ENCODE measurements at regions not wholly inside any gene's neighbourhood (a gene's known extent, or its start where the extent isn't known, plus 50 kb on each side); places are given as distances from the start of the nearest gene placed in this dataset.

DNA sequence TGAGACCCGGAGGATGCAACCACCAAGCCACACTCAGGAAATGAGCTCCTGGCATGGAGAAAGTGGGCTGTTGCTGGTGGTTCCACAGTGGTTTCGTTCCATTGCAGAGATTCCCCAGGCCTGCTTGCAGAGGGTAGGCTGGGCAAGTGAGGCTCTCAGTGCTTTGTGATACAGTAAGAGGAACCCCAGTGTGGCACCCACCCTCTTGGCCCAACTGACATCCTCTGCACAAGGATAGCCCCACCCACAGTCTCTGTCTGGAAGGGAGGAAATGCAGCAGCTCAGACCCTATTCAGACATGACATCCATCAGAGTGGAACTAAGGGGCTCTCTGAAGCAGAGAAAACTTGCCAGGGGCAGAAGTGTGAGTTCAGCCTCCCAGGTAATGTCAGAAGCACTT lies 69.6 kb upstream of the FSTL4 start:
- H3K9me3 ChIP-seq (ENCODE audit: insufficient read depth, low read depth, low read length), result no peaks in the 10 kb centered on the region
- no peak overlapping the region for H3K4me3 ChIP-seq (ENCODE audit: low read length, poor library complexity, severe bottlenecking)
- H3K36me3 ChIP-seq (ENCODE audit: insufficient read depth, low read length), result no peaks in the 10 kb centered on the region
- H4K20me1 ChIP-seq (ENCODE audit: insufficient read depth, low read length, poor library complexity, severe bottlenecking), result no peaks in the 10 kb centered on the region
- no peak overlapping the region for H3K9ac ChIP-seq (ENCODE audit: low read depth, low read length, poor library complexity, severe bottlenecking)
- no peaks in the 10 kb centered on the region for H3K4me1 ChIP-seq (ENCODE audit: insufficient read depth, low read length, poor library complexity, severe bottlenecking)
- no peak for TF ChIP-seq EZH2phosphoT487 (IDR thresholded peaks at IDR 0.05; ENCODE audit: borderline replicate concordance)
- TF ChIP-seq, protein P1, sequence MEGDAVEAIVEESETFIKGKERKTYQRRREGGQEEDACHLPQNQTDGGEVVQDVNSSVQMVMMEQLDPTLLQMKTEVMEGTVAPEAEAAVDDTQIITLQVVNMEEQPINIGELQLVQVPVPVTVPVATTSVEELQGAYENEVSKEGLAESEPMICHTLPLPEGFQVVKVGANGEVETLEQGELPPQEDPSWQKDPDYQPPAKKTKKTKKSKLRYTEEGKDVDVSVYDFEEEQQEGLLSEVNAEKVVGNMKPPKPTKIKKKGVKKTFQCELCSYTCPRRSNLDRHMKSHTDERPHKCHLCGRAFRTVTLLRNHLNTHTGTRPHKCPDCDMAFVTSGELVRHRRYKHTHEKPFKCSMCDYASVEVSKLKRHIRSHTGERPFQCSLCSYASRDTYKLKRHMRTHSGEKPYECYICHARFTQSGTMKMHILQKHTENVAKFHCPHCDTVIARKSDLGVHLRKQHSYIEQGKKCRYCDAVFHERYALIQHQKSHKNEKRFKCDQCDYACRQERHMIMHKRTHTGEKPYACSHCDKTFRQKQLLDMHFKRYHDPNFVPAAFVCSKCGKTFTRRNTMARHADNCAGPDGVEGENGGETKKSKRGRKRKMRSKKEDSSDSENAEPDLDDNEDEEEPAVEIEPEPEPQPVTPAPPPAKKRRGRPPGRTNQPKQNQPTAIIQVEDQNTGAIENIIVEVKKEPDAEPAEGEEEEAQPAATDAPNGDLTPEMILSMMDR (conservative IDR thresholded peaks at IDR 0.05; ENCODE audit: low read length), result no peak
- H3F3A ChIP-seq (ENCODE audit: low read depth), result no peaks in the 10 kb centered on the region
- no peak overlapping the region for H3K4me2 ChIP-seq (ENCODE audit: low read depth, low read length, poor library complexity, severe bottlenecking)
- H3K79me2 ChIP-seq (ENCODE audit: insufficient read depth, low read length), result no peaks in the 10 kb centered on the region
- no peak overlapping the region for H2AFZ ChIP-seq (ENCODE audit: low read length)
- H3K27me3 ChIP-seq (ENCODE audit: insufficient read depth, low read length, poor library complexity, severe bottlenecking), result no peaks in the 10 kb centered on the region
- no peaks in the 10 kb centered on the region for H3K9me2 ChIP-seq (replicated peaks; ENCODE audit: low read depth, low read length)

DNA sequence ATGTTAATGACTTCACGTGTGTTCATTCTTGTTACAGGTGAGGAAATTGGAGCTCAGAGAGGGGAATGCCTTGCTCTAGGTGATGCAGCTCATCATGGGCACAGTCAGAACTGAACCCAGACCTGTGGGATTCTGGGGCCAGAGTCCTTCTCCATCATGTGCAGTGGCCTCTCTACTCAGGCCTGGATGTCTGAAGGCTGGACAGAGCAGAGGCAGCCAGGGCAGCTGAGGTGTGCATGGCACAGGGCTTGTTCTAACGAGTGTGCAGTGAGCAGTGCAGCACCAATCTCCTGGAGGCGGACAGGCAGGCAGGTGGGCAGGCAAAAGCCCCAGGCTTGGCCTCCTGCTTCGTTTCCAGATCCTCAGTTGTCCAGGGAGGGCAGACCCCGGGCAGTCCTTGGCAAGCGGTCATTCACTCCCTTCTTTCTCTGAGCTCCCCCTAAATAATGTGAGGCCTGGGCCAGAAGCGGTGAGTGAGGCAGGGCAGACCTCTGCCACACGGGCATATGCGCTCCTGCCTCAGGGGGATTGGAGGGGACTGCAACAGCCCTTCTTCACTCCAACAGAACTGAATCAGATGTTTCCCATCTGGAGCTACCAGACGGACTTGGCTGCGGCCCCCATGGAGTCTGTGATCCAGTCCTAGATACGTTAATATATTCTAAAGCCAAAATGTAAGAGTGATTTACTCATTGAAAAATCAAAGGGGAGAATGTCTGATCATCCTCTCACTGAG lies 68.7 kb upstream of the FSTL4 start:
- no peak for TF ChIP-seq EZH2phosphoT487 (IDR thresholded peaks at IDR 0.05; ENCODE audit: borderline replicate concordance)
- TF ChIP-seq, protein P1 (conservative IDR thresholded peaks at IDR 0.05; ENCODE audit: low read length), result no peak
- H3F3A ChIP-seq (ENCODE audit: low read depth), result no peaks in the 10 kb centered on the region
- H2AFZ ChIP-seq (ENCODE audit: low read length), result no peak overlapping the region
- H3K27me3 ChIP-seq (ENCODE audit: insufficient read depth, low read length, poor library complexity, severe bottlenecking), result no peaks in the 10 kb centered on the region
- no peaks in the 10 kb centered on the region for H3K9me2 ChIP-seq (replicated peaks; ENCODE audit: low read depth, low read length)
- no peaks in the 10 kb centered on the region for H4K20me1 ChIP-seq (ENCODE audit: insufficient read depth, low read length, poor library complexity, severe bottlenecking)
- no peaks in the 10 kb centered on the region for H3K36me3 ChIP-seq (ENCODE audit: insufficient read depth, low read length)
- H3K9me3 ChIP-seq (ENCODE audit: insufficient read depth, low read depth, low read length), result no peaks in the 10 kb centered on the region
- no peak overlapping the region for H3K4me3 ChIP-seq (ENCODE audit: low read length, poor library complexity, severe bottlenecking)
- H3K4me1 ChIP-seq (ENCODE audit: insufficient read depth, low read length, poor library complexity, severe bottlenecking), result no peaks in the 10 kb centered on the region
- no peaks in the 10 kb centered on the region for H3K79me2 ChIP-seq (ENCODE audit: insufficient read depth, low read length)
- no peak overlapping the region for H3K4me2 ChIP-seq (ENCODE audit: low read depth, low read length, poor library complexity, severe bottlenecking)
- no peak overlapping the region for H3K9ac ChIP-seq (ENCODE audit: low read depth, low read length, poor library complexity, severe bottlenecking)

DNA sequence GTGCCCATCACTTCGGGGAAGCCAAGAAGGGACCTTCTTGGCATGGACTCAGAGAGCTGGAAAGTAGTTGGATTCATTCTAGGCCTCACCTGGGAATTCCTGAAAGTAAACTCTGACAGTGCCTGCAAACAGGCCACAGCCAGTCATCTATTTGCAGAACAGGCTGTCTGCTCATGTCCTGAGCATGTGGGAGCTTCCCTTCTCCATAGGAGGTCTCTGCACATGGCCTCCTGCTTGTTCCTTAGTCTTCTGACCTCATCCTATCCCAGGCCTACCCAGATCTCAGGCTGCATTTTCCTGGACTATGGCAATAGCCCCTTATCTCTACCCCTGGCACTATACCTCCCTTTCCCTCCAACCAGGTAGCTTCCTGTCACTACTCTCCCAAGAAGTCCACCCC lies 67.2 kb upstream of the FSTL4 start:
- Histone ChIP-seq H2AFZ (ENCODE audit: low read length) (no peak overlapping the region), H3K79me2 (ENCODE audit: insufficient read depth, low read length) (no peaks in the 10 kb centered on the region), H3K9ac (ENCODE audit: low read depth, low read length, poor library complexity, severe bottlenecking) (no peak overlapping the region), H3F3A (ENCODE audit: low read depth) (no peaks in the 10 kb centered on the region), H3K9me2 (replicated peaks; ENCODE audit: low read depth, low read length) (no peaks in the 10 kb centered on the region), H3K36me3 (ENCODE audit: insufficient read depth, low read length) (no peaks in the 10 kb centered on the region), H3K9me3 (ENCODE audit: insufficient read depth, low read depth, low read length) (no peaks in the 10 kb centered on the region), H3K4me3 (ENCODE audit: low read length, poor library complexity, severe bottlenecking) (no peak overlapping the region), H3K4me1 (ENCODE audit: insufficient read depth, low read length, poor library complexity, severe bottlenecking) (no peaks in the 10 kb centered on the region), H4K20me1 (ENCODE audit: insufficient read depth, low read length, poor library complexity, severe bottlenecking) (no peaks in the 10 kb centered on the region), H3K4me2 (ENCODE audit: low read depth, low read length, poor library complexity, severe bottlenecking) (no peak overlapping the region), H3K27me3 (ENCODE audit: insufficient read depth, low read length, poor library complexity, severe bottlenecking) (no peaks in the 10 kb centered on the region)
- TF ChIP-seq, protein P1 (conservative IDR thresholded peaks at IDR 0.05; ENCODE audit: low read length), result no peak
- no peak for TF ChIP-seq EZH2phosphoT487 (IDR thresholded peaks at IDR 0.05; ENCODE audit: borderline replicate concordance)
